GM18498 (cell line): ENCODE measurements at regions not wholly inside any gene's neighbourhood (a gene's known extent, or its start where the extent isn't known, plus 50 kb on each side); places are given as distances from the start of the nearest gene placed in this dataset.

ENCODE experiments used
- ATAC-seq: cut with Tn5 transposase; IDR thresholded peaks from one replicate; pipeline ENCODE4 v1.9.1; 2021; ENCODE audit warnings: mild to moderate bottlenecking, moderate library complexity; ENCODE audit not compliant: unreplicated experiment

- ATAC-seq = no peak
Observed at GRCh38 chr1:168782559-168783116, 53.6 kb upstream of the DPT start.

GRCh38 chr1:168783458-168784210 is 54.6 kb upstream of the DPT start:
- no peak for ATAC-seq

- ATAC-seq = no peak
Observed at GRCh38 chr1:168786476-168787330, 57.7 kb upstream of the DPT start.

GRCh38 chr1:168788258-168788657 is 59.3 kb upstream of the DPT start:
- ATAC-seq = no peak

GRCh38 chr1:168789501-168789900 is 60.5 kb upstream of the DPT start:
- no peak for ATAC-seq

GRCh38 chr1:168792142-168792541 is 63.1 kb upstream of the DPT start:
- ATAC-seq = no peak

GRCh38 chr1:168792592-168793125 is 63.7 kb upstream of the DPT start:
- no peak for ATAC-seq

- no peak for ATAC-seq
Observed at GRCh38 chr1:168794057-168794456, 65.1 kb upstream of the DPT start.

GRCh38 chr1:168795681-168796080 is 66.7 kb upstream of the DPT start:
- ATAC-seq = no peak

- ATAC-seq = no peak
Observed at GRCh38 chr1:168799927-168800605, 71.1 kb upstream of the DPT start.

GRCh38 chr1:168801032-168801745 is 72.2 kb upstream of the DPT start:
- ATAC-seq = no peak

GRCh38 chr1:168803806-168804510 is 75.0 kb upstream of the DPT start:
- no peak for ATAC-seq

GRCh38 chr1:168806952-168807351 is 77.9 kb upstream of the DPT start:
- no peak for ATAC-seq

- ATAC-seq = no peak
Observed at GRCh38 chr1:168811176-168811575, 82.2 kb upstream of the DPT start.

GRCh38 chr1:168819668-168820067 is 90.7 kb upstream of the DPT start:
- no peak for ATAC-seq

GRCh38 chr1:168821434-168821833 is 92.4 kb upstream of the DPT start:
- ATAC-seq = no peak

GRCh38 chr1:168822911-168823310 is 93.9 kb upstream of the DPT start:
- no peak for ATAC-seq

GRCh38 chr1:168823988-168824387 is 95.0 kb upstream of the DPT start:
- no peak for ATAC-seq

- ATAC-seq = no peak
Observed at GRCh38 chr1:168824418-168825065, 95.5 kb upstream of the DPT start.
